HCT116 (cell line): ENCODE measurements at regions not wholly inside any gene's neighbourhood (a gene's known extent, or its start where the extent isn't known, plus 50 kb on each side); places are given as distances from the start of the nearest gene placed in this dataset.

Experiments used
- CTCF ChIP-seq, 3 experiments: fragments of 200-600 bp in 1 of 3; sonication (generic) in 1 of 3; IDR thresholded peaks in 2 of 3; conservative IDR thresholded peaks in 1 of 3; 2 replicates each; pipeline ENCODE4 v1.5.1; 2012 to 2017; ENCODE audit warnings: low read depth in 2 of 3, low read length in 2 of 3, antibody characterized with exemption in 1 of 3, borderline replicate concordance in 1 of 3, control low read depth in 1 of 3, mild to moderate bottlenecking in 1 of 3, mixed read lengths in 1 of 3, mixed run types in 1 of 3, moderate library complexity in 1 of 3; ENCODE audit not compliant: insufficient read depth in 1 of 3
- POLR2AphosphoS5 ChIP-seq: IDR thresholded peaks from 2 replicates; pipeline ENCODE4 v1.6.1; 2011; ENCODE audit warnings: mild to moderate bottlenecking, low read depth, low read length, moderate library complexity

GRCh38 chr18:55857956-55858355 is 270.0 kb upstream of the TCF4 start:
- TF ChIP-seq CTCF (IDR thresholded peaks at IDR 0.05 in 2 of 3, conservative IDR thresholded peaks at IDR 0.05 in 1 of 3; ENCODE audit: borderline replicate concordance in 1 of 3, insufficient read depth in 1 of 3, low read depth in 2 of 3, low read length in 2 of 3) (no peak), POLR2AphosphoS5 (no peak)
